OCI-LY3 (cell line): ENCODE measurements at regions not wholly inside any gene's neighbourhood (a gene's known extent, or its start where the extent isn't known, plus 50 kb on each side); places are given as distances from the start of the nearest gene placed in this dataset.

ENCODE experiments used
- H2AFZ ChIP-seq: fragments of 200-600, 300-600 bp; shearing (Covaris generic); 2 replicates; pipeline ENCODE4 v1.6.0; 2014; ENCODE audit warnings: antibody characterized with exemption, low read depth, low read length
- H3K27ac ChIP-seq: fragments of 200-600, 300-600 bp; sonication (generic); 2 replicates; pipeline ENCODE4 v1.5.1; 2014; ENCODE audit warnings: mild to moderate bottlenecking, low read length, moderate library complexity, mixed read lengths
- H3K27me3 ChIP-seq: fragments of 200-600, 300-600 bp; sonication (generic); 2 replicates; pipeline ENCODE4 v1.6.1; 2014; ENCODE audit warnings: low read depth, low read length, mixed read lengths
- H3K36me3 ChIP-seq: fragments of 200-600, 300-600 bp; sonication (generic); replicated peaks from 2 replicates; pipeline ENCODE3; 2014; ENCODE audit warnings: low read depth, low read length, mixed read lengths
- H3K4me1 ChIP-seq: fragments of 300-600, 200-600 bp; sonication (generic); 2 replicates; pipeline ENCODE4 v1.6.1; 2014; ENCODE audit warnings: low read length, mixed read lengths
- H3K4me2 ChIP-seq: fragments of 200-600, 300-600 bp; sonication (generic); 2 replicates; pipeline ENCODE4 v1.6.1; 2014; ENCODE audit warnings: low read length, mixed read lengths
- H3K4me3 ChIP-seq: fragments of 300-600, 200-600 bp; sonication (generic); 2 replicates; pipeline ENCODE4 v1.5.1; 2014; ENCODE audit warnings: antibody characterized with exemption, mild to moderate bottlenecking, low read length, moderate library complexity
- H3K79me2 ChIP-seq: fragments of 300-600, 200-600 bp; shearing (Covaris generic); 2 replicates; pipeline ENCODE4 v1.6.1; 2014; ENCODE audit warnings: mild to moderate bottlenecking, low read length, mixed read lengths
- H3K9ac ChIP-seq: fragments of 300-600, 200-600 bp; shearing (Covaris generic); 2 replicates; pipeline ENCODE4 v1.6.0; 2014; ENCODE audit warnings: mild to moderate bottlenecking, low read length, moderate library complexity
- H3K9me3 ChIP-seq: fragments of 200-600, 300-600 bp; shearing (Covaris generic); 2 replicates; pipeline ENCODE4 v1.6.1; 2014; ENCODE audit warnings: low read length, mixed read lengths; ENCODE audit not compliant: insufficient read depth
- H4K20me1 ChIP-seq: fragments of 200-600, 300-600 bp; sonication (generic); 2 replicates; pipeline ENCODE4 v1.6.1; 2016; ENCODE audit warnings: low read length, mixed read lengths; ENCODE audit not compliant: insufficient read depth
- CTCF ChIP-seq: fragments of 200-600, 300-600 bp; sonication (generic); IDR thresholded peaks from 2 replicates; pipeline ENCODE4 v1.5.1; 2014; ENCODE audit warnings: antibody characterized with exemption, low read length, low read depth
- EZH2phosphoT487 ChIP-seq: fragments of 200-600 bp; shearing (Covaris generic); IDR thresholded peaks from 2 replicates; pipeline ENCODE4 v1.6.1; 2018; ENCODE audit warnings: antibody characterized with exemption, mixed run types, low read depth

GRCh38 chr3:41104147-41104546, 95.2 kb upstream of the CTNNB1 start:
- no peak overlapping the region for H2AFZ ChIP-seq
- no peaks in the 10 kb centered on the region for H3K36me3 ChIP-seq
- no peak overlapping the region for H3K9ac ChIP-seq
- H3K27ac ChIP-seq: no peak overlapping the region
- H3K27me3 ChIP-seq: peaks cover 13% of the 10 kb centered on the region; the same call in 1 of the 2 replicates
- H3K4me1 ChIP-seq: no peaks in the 10 kb centered on the region
- H4K20me1 ChIP-seq: no peaks in the 10 kb centered on the region
- no peaks in the 10 kb centered on the region for H3K79me2 ChIP-seq
- TF ChIP-seq EZH2phosphoT487 (no peak), CTCF (no peak)
- H3K4me3 ChIP-seq: no peak overlapping the region
- H3K4me2 ChIP-seq: no peak overlapping the region
- H3K9me3 ChIP-seq: no peaks in the 10 kb centered on the region

GRCh38 chr3:41106691-41107090, 92.6 kb upstream of the CTNNB1 start:
- Histone ChIP-seq H4K20me1 (no peaks in the 10 kb centered on the region), H3K9me3 (no peaks in the 10 kb centered on the region), H3K27ac (no peak overlapping the region), H3K36me3 (no peaks in the 10 kb centered on the region), H3K9ac (no peak overlapping the region), H3K4me1 (no peaks in the 10 kb centered on the region), H3K79me2 (no peaks in the 10 kb centered on the region), H2AFZ (no peak overlapping the region), H3K4me3 (no peak overlapping the region), H3K4me2 (no peak overlapping the region), H3K27me3 (peaks cover 26% of the 10 kb centered on the region)
- TF ChIP-seq CTCF (no peak), EZH2phosphoT487 (no peak)

- no peaks in the 10 kb centered on the region for H3K36me3 ChIP-seq
- no peaks in the 10 kb centered on the region for H3K79me2 ChIP-seq
- peaks cover 26% of the 10 kb centered on the region for H3K27me3 ChIP-seq
- no peaks in the 10 kb centered on the region for H3K4me1 ChIP-seq
- no peak overlapping the region for H3K27ac ChIP-seq
- H3K4me2 ChIP-seq: no peak overlapping the region
- H3K9me3 ChIP-seq: no peaks in the 10 kb centered on the region
- H3K4me3 ChIP-seq: no peak overlapping the region
- TF ChIP-seq CTCF (no peak), EZH2phosphoT487 (no peak)
- no peak overlapping the region for H3K9ac ChIP-seq
- no peak overlapping the region for H2AFZ ChIP-seq
- H4K20me1 ChIP-seq: no peaks in the 10 kb centered on the region
Measured at GRCh38 chr3:41111011-41111410, 88.3 kb upstream of the CTNNB1 start.

- H2AFZ ChIP-seq: no peak overlapping the region
- no peaks in the 10 kb centered on the region for H4K20me1 ChIP-seq
- TF ChIP-seq EZH2phosphoT487 (no peak), CTCF (no peak)
- no peaks in the 10 kb centered on the region for H3K79me2 ChIP-seq
- no peak overlapping the region for H3K27ac ChIP-seq
- H3K4me3 ChIP-seq: no peak overlapping the region
- H3K4me2 ChIP-seq: no peak overlapping the region
- no peaks in the 10 kb centered on the region for H3K9me3 ChIP-seq
- peaks cover 26% of the 10 kb centered on the region for H3K27me3 ChIP-seq
- peaks cover 4% of the 10 kb centered on the region for H3K4me1 ChIP-seq
- H3K36me3 ChIP-seq: no peaks in the 10 kb centered on the region
- H3K9ac ChIP-seq: no peak overlapping the region
Measured at GRCh38 chr3:41112466-41112865, 86.8 kb upstream of the CTNNB1 start.
